NT2/D1 (cell line): ENCODE measurements at regions not wholly inside any gene's neighbourhood (a gene's known extent, or its start where the extent isn't known, plus 50 kb on each side); places are given as distances from the start of the nearest gene placed in this dataset.

ENCODE experiments used
- SUZ12 ChIP-seq: IDR thresholded peaks from 2 replicates; pipeline ENCODE4 v1.6.1; 2011; ENCODE audit not compliant: insufficient read length, insufficient read depth; ENCODE audit errors: extremely low read depth
- ZNF274 ChIP-seq: IDR thresholded peaks from 2 replicates; pipeline ENCODE4 v1.6.1; 2011; ENCODE audit warnings: mild to moderate bottlenecking, low read depth, low read length

DNA sequence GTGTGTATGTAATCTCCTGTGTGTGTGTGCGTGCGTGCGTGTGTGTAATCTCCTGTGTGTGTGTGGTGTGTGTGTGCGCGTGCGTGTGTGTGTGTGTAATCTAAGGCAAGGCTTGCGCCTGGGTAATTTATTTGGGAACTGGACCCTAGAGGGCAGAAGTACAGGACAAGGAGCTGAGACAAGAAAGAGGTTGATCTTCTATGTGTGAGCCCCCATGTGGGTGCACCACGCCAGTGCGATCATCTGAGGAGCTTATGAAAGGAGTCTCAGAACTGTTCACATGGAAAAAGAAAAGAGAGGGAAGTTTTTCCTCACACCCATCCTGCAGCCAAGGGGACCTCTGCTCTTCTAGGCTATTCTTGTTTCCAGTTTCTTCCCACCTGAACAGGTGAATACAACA is 220.1 kb upstream of the GGTLC1 start:
- TF ChIP-seq SUZ12 = no peak
- no peak for TF ChIP-seq ZNF274
